Cardiac muscle cell (in vitro differentiated cells and primary cell): ENCODE measurements at regions not wholly inside any gene's neighbourhood (a gene's known extent, or its start where the extent isn't known, plus 50 kb on each side); places are given as distances from the start of the nearest gene placed in this dataset.

Experiments used
- DNase-seq, 2 donors: peaks; one replicate each; pipeline versions ENCODE4 v3.0.0 to v3.0.0-alpha.2; 2010 to 2017; ENCODE audit warnings: low read depth in 1 of 2, low spot score in 1 of 2
- H3K27ac ChIP-seq: fragments of 200-600 bp; sonication (generic); 2 replicates; pipeline ENCODE4 v1.5.1; 2016
- H3K27me3 ChIP-seq: fragments of 200-600 bp; sonication (generic); 2 replicates; pipeline ENCODE4 v1.6.0; 2016; ENCODE audit warnings: control low read depth
- H3K36me3 ChIP-seq: fragments of 200-600 bp; sonication (generic); 2 replicates; pipeline ENCODE4 v1.5.1; 2016; ENCODE audit warnings: control low read depth
- H3K4me1 ChIP-seq: fragments of 200-600 bp; sonication (generic); 2 replicates; pipeline ENCODE4 v1.8.1; 2017; ENCODE audit warnings: low read depth, mild to moderate bottlenecking, mixed run types
- H3K4me3 ChIP-seq: fragments of 200-600 bp; sonication (generic); 2 replicates; pipeline ENCODE4 v1.5.1; 2016; ENCODE audit warnings: mild to moderate bottlenecking
- H3K9me3 ChIP-seq: fragments of 200-600 bp; sonication (generic); 2 replicates; pipeline ENCODE4 v1.5.1; 2017; ENCODE audit warnings: low read depth, mild to moderate bottlenecking, control low read depth
- TF ChIP-seq, protein P1 (sequence below): IDR thresholded peaks from 2 replicates; pipeline ENCODE4 v1.5.1; 2012; ENCODE audit warnings: low read depth, mild to moderate bottlenecking, low read length

DNA sequence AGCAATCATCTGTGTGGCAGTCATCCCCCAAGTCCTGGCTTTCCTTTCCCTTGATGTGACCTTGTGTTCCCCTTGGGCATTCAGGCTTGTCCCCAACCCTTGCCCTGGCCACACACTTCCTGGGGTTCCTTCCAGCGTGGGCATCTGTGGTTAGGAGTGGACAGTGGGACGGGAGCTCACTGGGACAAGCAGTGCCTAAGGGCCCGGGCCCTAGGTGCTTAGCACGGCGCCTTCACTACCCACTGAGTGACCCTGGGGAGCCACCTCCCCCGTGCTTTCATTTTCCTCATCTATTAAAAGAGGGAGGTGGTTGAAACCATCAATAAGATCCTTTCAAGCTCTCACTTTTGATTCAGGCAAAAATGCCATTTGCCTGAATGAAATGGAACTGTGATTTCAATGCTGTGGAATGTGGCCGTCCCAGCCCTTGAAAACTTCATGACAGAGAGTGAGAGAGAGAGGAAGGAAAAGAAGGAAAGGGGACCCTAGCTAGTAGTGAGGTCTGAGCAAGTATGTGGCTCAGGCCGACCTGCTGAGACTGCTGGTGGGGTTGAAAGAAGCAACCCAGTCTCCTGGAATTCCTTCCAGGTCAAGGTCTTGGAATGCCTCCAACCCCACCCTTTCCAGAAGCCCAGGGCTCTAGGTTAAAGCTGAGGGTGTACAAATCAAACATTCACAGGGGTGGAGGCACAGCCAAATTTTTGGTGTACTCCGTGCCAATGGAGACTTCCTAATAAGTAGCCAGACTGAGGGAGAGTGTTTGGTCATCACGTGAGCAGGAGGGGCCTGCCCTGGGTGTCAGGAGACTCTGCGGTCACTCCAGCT lies 302.9 kb downstream of the TLE3 start:
- no peaks in the 10 kb centered on the region for H3K9me3 ChIP-seq
- H3K4me3 ChIP-seq, result no peak overlapping the region
- H3K27me3 ChIP-seq, result no peaks in the 10 kb centered on the region
- TF ChIP-seq, protein P1, sequence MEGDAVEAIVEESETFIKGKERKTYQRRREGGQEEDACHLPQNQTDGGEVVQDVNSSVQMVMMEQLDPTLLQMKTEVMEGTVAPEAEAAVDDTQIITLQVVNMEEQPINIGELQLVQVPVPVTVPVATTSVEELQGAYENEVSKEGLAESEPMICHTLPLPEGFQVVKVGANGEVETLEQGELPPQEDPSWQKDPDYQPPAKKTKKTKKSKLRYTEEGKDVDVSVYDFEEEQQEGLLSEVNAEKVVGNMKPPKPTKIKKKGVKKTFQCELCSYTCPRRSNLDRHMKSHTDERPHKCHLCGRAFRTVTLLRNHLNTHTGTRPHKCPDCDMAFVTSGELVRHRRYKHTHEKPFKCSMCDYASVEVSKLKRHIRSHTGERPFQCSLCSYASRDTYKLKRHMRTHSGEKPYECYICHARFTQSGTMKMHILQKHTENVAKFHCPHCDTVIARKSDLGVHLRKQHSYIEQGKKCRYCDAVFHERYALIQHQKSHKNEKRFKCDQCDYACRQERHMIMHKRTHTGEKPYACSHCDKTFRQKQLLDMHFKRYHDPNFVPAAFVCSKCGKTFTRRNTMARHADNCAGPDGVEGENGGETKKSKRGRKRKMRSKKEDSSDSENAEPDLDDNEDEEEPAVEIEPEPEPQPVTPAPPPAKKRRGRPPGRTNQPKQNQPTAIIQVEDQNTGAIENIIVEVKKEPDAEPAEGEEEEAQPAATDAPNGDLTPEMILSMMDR, result no peak
- peak; percentile 34 for DNase-seq
- peaks cover 28% of the 10 kb centered on the region for H3K4me1 ChIP-seq
- no peak overlapping the region for H3K27ac ChIP-seq
- no peaks in the 10 kb centered on the region for H3K36me3 ChIP-seq

DNA sequence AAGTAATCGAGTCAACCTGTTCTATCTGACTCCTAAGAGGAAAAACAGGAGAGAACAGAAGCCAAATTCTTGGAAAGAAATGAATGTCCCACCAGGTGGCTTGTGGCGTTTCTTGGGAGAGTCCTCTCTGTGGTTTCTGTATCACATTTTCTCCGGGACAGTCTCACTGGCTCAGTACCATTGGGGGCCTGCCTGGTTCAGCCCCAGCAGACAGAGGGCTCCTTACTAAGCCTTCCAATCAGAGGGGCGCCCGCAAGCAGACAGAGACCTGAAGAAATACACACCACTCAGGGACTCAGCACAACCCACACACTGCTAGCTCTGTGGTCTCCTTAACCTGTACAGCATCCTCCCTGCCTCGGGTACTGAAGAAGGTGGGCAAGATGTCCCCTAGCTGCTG lies 302.1 kb downstream of the TLE3 start:
- no peak for DNase-seq
- TF ChIP-seq, protein P1, result no peak

DNA sequence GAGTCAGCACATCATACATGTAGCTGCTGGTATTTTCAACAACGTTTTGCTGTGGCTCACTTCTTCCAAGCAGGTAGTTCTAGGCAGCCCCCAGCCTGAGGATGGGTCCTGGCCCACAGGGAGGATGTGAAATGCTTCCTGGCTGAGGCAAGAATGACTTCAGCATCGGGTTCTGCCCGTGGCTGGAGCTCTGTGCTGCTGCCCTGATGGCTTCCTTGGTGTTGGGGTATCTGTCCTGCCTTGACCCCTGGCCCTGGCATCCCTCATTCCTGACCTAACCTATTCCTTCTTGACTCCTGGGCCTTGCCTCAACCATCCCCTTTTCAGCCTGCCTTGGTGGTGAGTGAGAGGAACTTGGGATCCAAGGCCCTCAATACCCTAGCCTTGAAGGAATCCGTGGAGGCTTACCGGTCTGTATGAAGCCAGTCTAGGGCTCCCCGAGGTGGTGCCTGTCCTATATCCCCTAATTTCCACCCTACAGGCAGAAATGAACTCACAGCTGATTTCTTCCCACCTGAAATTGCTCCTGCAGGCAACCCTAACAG lies 300.6 kb downstream of the TLE3 start:
- H3K4me1 ChIP-seq, result peaks cover 25% of the 10 kb centered on the region
- TF ChIP-seq, protein P1, result no peak
- no peak for DNase-seq

More for the DNA sequence above, 302.1 kb downstream of the TLE3 start:
- Histone ChIP-seq H3K4me1 (peaks cover 28% of the 10 kb centered on the region), H3K4me3 (no peak overlapping the region), H3K27me3 (no peaks in the 10 kb centered on the region), H3K9me3 (no peaks in the 10 kb centered on the region), H3K27ac (no peak overlapping the region), H3K36me3 (no peaks in the 10 kb centered on the region)

DNA sequence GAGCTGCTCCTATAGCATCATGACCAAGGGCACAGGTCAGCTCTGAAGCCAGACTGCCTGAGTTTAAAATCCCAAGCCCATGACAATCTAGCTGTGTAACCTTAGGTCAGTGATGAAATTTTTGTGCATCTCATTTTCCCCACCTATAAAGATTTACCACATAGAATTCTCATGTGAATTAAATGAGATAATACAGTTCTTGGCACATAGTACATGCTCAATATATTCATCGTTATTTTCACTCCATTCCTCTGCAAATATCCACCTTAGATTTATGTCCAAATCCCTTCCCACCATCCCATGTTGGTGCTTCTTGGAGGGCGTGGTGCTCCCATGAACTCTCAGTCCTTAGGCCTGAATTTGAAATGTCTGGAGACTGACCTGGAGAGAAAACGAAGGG lies 300.1 kb downstream of the TLE3 start:
- H3K4me3 ChIP-seq, result no peak overlapping the region
- no peaks in the 10 kb centered on the region for H3K27me3 ChIP-seq
- peaks cover 20% of the 10 kb centered on the region for H3K4me1 ChIP-seq
- no peak overlapping the region for H3K27ac ChIP-seq
- TF ChIP-seq, protein P1, result no peak
- no peak for DNase-seq
- H3K9me3 ChIP-seq, result no peaks in the 10 kb centered on the region
- H3K36me3 ChIP-seq, result no peaks in the 10 kb centered on the region

More for the DNA sequence above, 300.6 kb downstream of the TLE3 start:
- Histone ChIP-seq H3K27me3 (no peaks in the 10 kb centered on the region), H3K9me3 (no peaks in the 10 kb centered on the region), H3K27ac (no peak overlapping the region), H3K36me3 (no peaks in the 10 kb centered on the region), H3K4me3 (no peak overlapping the region)

DNA sequence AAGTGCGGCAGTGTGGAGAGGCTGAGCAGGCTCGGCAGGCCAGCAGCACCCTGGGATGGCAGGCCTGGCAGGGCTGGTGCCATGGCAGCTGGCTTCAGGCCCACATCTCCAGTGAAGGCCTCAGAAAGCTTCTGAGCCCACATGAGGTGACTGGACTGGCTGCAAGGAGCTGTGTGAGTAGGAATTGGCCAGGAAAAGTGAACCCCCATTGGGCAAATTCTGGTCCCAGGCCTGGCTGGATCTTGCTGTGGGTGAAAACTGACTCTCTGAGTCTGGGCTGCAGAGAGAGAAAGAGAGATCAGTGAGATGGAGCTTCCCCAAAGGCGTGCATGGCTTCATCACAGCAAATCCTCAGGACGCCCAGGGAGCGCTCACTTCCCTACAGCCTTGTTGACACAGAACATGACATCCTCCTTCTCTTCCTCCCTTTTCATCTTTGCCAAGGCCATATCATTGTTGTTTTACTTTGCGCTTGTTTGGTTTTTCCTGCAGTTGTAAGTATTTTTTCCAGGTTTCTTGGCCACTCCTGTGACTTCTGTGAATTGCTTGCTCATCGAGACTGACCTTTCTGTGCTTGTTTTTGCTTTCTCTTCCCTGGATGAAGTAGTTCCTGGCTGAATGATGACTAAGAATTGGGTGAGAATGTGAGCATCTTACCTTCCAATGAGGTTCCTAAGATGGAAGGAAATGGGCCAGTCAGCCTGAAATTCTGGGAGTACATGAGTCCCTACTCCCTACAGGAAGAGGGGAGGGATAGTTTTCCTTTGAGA lies 299.1 kb downstream of the TLE3 start:
- Histone ChIP-seq H3K27ac (no peak overlapping the region), H3K4me3 (no peak overlapping the region), H3K4me1 (peaks cover 14% of the 10 kb centered on the region), H3K9me3 (no peaks in the 10 kb centered on the region), H3K36me3 (no peaks in the 10 kb centered on the region), H3K27me3 (no peaks in the 10 kb centered on the region)
- TF ChIP-seq, protein P1, result no peak
- peak in 1 of 2 donors; percentile 24 for DNase-seq
